ENCODE measurements at regions not wholly inside any gene's neighbourhood (a gene's known extent, or its start where the extent isn't known, plus 50 kb on each side); places are given as distances from the start of the nearest gene placed in this dataset.

DNA sequence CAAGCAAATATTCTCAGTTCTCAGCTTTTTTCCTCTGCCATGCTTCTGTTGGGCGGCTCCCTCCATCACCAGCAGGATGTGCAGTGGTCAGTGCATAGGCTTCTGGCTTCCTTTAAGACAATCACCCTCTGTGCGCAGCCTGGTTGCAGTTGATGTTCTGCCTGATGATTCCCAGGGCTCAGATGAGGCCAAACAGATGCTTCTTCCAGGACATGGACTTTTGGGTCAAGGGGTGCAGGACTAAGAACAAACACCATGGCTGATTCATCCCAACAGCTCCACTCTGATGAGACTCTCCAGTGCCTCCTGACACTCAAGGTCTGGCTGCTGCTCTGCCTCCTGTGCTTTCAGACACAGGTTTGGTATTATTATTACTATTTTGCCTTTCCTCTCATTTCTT, 554.8 kb upstream of the CDH4 start:
- H3K36me3 ChIP-seq: no peaks in the 10 kb centered on the region
- no peak for TF ChIP-seq CTCF (IDR thresholded peaks at IDR 0.05; ENCODE audit: borderline replicate concordance)

DNA sequence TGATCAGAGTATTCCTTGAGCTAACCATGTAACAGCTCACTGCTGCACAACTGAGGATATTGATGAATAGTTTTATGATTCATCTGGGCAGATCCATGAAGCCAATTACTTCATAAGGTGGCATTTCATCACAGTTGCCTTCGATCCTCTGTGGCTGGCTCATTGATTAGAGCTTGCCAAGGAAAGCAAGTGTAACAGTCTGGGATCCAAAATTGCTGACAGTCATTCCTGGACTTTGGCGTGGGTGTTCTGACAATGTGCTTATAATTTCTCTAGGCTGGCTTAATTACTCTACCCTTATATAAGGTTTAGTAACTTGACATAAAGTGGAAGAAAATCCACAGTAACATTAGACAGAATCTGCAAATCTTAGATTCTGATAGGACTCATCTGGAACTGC, 551.3 kb upstream of the CDH4 start:
- H3K9me3 ChIP-seq (replicated peaks): no peaks in the 10 kb centered on the region
- no peaks in the 10 kb centered on the region for H3K4me1 ChIP-seq
- H3K27ac ChIP-seq (replicated peaks): no peak overlapping the region
- H3K27me3 ChIP-seq (ENCODE audit: low read depth): peaks cover 2% of the 10 kb centered on the region
- H3K36me3 ChIP-seq: no peaks in the 10 kb centered on the region
- TF ChIP-seq CTCF (IDR thresholded peaks at IDR 0.05; ENCODE audit: borderline replicate concordance): no peak
- DNase-seq: no peak
- intact Hi-C loops (cut with micrococcal nuclease): no loop called here
- no peak overlapping the region for H3K4me3 ChIP-seq

More for the DNA sequence above, 554.8 kb upstream of the CDH4 start:
- H3K9me3 ChIP-seq (replicated peaks): no peaks in the 10 kb centered on the region
- intact Hi-C loops (cut with micrococcal nuclease): no loop called here
- peaks cover 31% of the 10 kb centered on the region for H3K27me3 ChIP-seq (ENCODE audit: low read depth)
- no peak overlapping the region for H3K4me3 ChIP-seq
- H3K4me1 ChIP-seq: no peaks in the 10 kb centered on the region
- no peak overlapping the region for H3K27ac ChIP-seq (replicated peaks)
- no peak for DNase-seq

GRCh38 chr20:60704147-60704546, 547.9 kb upstream of the CDH4 start:
- intact Hi-C loops (cut with micrococcal nuclease): no loop called here
- H3K27me3 ChIP-seq (ENCODE audit: low read depth): peaks cover 10% of the 10 kb centered on the region
- no peaks in the 10 kb centered on the region for H3K4me1 ChIP-seq
- H3K9me3 ChIP-seq (replicated peaks): no peaks in the 10 kb centered on the region
- DNase-seq: no peak
- H3K36me3 ChIP-seq: no peaks in the 10 kb centered on the region
- no peak overlapping the region for H3K4me3 ChIP-seq
- no peak overlapping the region for H3K27ac ChIP-seq (replicated peaks)
- no peak for TF ChIP-seq CTCF (IDR thresholded peaks at IDR 0.05; ENCODE audit: borderline replicate concordance)

GRCh38 chr20:60713396-60713795, 538.7 kb upstream of the CDH4 start:
- no peak for DNase-seq
- intact Hi-C loops (cut with micrococcal nuclease): no loop called here

DNA sequence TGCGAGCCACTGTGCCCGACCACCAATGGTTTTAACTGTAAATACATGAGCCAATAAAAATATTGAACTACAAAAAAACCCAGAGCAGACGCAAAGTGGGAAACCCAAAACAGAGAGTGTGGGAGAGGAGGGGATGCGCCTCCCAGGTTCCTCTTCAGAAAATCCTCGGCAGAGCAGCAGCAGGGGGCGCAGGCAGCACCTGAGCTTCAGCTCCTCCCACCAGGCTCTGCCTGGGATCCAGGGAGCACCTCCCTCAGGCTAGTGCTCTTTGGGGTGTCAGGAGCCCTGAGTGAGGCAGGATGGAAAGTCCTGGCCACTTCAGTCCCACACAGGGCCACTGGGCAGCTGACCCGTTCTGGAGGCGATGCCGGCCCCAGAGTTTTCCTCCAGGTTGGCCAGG, 536.9 kb upstream of the CDH4 start:
- H3K4me3 ChIP-seq: no peak overlapping the region

More at GRCh38 chr20:60713396-60713795, 538.7 kb upstream of the CDH4 start:
- no peak for TF ChIP-seq CTCF (IDR thresholded peaks at IDR 0.05; ENCODE audit: borderline replicate concordance)
- H3K27me3 ChIP-seq (ENCODE audit: low read depth): peaks cover 29% of the 10 kb centered on the region
- H3K36me3 ChIP-seq: no peaks in the 10 kb centered on the region
- H3K9me3 ChIP-seq (replicated peaks): no peaks in the 10 kb centered on the region
- no peaks in the 10 kb centered on the region for H3K4me1 ChIP-seq
- no peak overlapping the region for H3K27ac ChIP-seq (replicated peaks)
- H3K4me3 ChIP-seq: no peak overlapping the region

More for the DNA sequence above, 536.9 kb upstream of the CDH4 start:
- peaks cover 36% of the 10 kb centered on the region for H3K27me3 ChIP-seq (ENCODE audit: low read depth)
- no peaks in the 10 kb centered on the region for H3K9me3 ChIP-seq (replicated peaks)
- H3K36me3 ChIP-seq: no peaks in the 10 kb centered on the region
- TF ChIP-seq CTCF (IDR thresholded peaks at IDR 0.05; ENCODE audit: borderline replicate concordance): no peak
- H3K4me1 ChIP-seq: no peaks in the 10 kb centered on the region
- no peak overlapping the region for H3K27ac ChIP-seq (replicated peaks)
- intact Hi-C loops (cut with micrococcal nuclease): no loop called here
- DNase-seq: no peak
